ENCODE measurements at regions not wholly inside any gene's neighbourhood (a gene's known extent, or its start where the extent isn't known, plus 50 kb on each side); places are given as distances from the start of the nearest gene placed in this dataset.
A peak's percentile ranks its signal among the peaks of the same experiment; 100 is the strongest.
"Not testable (repeated sequence)": the region's sequence is repeated elsewhere in the genome, so short reads cannot be mapped to it uniquely, and the experiment has no call there.

DNA sequence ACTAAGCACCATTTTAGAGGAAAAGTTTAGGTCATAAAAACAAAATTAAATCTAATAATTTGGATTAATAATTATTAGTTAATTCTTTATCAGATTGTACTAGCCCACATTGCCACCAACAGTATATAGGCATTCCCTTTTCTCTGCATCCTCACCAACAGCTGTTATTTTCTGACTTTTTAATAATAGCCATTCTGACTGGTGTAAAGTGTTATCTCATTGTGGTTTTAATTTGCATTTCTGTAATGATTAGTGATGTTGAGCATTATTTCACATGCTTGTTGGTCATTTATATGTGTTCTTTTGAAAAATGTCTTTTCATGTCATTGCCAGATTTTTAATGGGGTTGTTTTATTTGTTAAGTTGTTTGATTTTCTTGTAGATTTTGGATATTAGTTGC lies 319.1 kb upstream of the SYNCRIP start:
- no peak for DNase-seq

DNA sequence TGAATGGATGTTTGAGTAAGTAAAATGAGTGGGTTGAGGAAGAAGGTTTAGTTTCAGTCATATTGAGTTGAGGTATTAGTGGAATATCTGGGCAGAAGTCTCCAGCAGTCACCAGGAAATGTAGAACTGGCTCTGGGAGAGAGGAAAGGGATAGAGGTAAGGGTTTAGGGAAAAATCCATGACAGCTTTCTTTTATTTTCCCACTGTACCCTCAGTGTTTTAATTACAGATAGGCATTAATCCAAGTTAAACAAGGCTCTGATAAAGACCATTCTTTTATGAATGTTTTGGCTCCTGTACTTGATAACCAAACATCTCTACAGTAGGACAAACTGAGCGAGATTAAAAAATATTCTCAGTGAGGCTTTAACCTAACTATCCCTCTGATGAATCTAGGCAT lies 318.4 kb upstream of the SYNCRIP start:
- DNase-seq: no peak

DNA sequence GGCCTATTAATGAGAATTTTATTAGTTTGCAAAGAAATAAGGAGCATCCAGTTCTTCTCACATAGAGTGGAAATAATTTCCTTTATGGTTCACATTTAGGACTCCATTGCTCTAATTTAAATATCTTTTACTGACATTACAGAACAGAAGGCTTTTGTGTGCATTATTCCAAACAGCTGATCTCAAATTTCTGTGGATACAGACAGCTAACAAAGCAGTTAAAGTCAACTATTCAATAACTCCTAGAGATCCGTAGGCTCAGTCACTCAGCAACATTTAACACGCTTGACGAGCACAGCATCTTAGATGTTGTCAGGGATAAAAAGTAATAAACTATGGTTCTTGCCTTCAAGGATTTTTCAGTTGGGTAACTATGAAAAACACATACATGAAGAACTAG lies 305.8 kb upstream of the SYNCRIP start:
- no peak for DNase-seq

- DNase-seq: no peak
These were observed 302.9 kb upstream of the SYNCRIP start for GRCh38 chr6:85945459-85946185.

GRCh38 chr6:85944776-85945175 lies 302.1 kb upstream of the SYNCRIP start:
- DNase-seq: no peak

DNA sequence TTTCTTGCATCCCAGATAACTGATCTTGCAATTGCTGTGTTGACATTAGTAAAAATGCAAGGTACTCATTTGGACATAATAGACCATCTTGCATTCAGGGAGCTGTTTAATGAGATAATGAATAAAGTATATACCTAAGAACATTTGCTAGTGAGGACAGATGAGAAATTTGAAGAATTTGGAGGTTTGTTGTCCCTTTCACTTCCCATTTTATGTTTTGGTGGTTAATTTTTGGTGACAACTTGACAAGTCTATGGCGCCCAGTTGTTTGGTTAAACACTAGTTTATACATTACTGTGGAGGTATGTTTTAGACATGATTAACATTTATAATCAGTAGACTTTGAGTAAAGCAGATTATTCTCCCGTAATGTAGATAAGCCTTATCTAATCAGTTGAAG lies 300.2 kb upstream of the SYNCRIP start:
- DNase-seq: no peak

DNA sequence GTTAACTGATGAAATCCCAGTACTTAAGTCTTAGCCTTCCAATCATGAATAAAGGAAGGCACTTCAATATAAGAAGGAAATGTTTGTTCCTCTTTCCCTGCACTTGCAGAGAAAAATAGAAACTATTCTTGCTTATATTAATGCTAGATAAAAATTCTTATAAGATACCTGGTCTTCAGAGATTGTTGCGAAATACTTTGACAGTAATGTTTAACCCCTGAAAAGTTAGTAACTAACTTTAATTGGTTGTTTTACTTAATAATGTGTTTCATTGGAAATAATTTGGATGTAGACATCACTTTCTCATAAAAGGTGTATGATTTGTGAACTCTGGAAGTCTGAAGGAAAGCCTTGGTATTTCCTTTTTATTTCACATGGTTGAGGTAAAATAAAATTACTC lies 294.2 kb upstream of the SYNCRIP start:
- DNase-seq: no peak

DNA sequence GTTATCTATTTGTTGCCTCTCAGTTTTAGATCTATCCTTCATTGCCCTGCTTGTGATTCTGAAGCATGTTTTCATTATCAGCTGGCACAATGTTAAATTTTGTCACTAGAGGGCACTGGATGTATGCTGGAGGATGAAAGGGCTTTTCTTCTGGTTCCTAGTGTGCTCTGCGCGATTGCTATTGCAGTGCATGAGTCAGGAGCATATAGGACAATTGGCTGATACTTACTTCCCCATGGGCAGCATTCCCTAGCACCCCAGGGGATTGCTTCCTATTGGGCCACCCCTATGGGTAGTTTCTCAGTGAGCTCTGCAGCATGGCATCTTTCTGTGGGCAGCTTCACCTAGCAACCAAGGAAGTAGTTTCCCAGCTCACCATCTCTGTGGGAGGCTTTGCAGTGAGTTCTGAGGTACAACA lies 280.3 kb upstream of the SYNCRIP start:
- no peak for DNase-seq

- DNase-seq: no peak
These were observed 278.1 kb upstream of the SYNCRIP start for GRCh38 chr6:85920782-85921181.

GRCh38 chr6:85917522-85917921 lies 274.8 kb upstream of the SYNCRIP start:
- DNase-seq: no peak

GRCh38 chr6:85913001-85913400 lies 270.3 kb upstream of the SYNCRIP start:
- DNase-seq: no peak

- no peak for DNase-seq
These were observed 269.9 kb upstream of the SYNCRIP start for GRCh38 chr6:85912582-85912981.

DNA sequence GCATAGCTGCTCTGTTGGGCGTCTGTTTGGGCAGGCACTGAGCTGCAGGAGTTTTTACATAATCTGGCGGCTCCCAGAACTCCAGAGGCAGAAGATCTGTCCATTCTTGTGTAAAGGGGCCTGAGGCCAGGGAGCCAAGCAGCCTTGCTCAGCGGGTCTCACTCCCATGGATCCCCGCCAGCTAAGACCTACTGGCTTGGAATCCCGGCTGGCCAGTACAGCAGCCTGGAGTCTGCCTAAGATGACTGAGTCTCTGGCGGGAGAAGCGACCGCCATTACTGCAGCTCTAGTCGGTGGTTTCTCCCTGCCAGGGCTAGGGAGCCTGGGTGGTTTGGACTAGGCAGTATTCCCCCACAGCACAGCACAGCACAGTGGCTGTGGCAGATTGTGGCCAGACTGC lies 268.4 kb upstream of the SYNCRIP start:
- no peak for DNase-seq

GRCh38 chr6:85908120-85908519 lies 265.4 kb upstream of the SYNCRIP start:
- not testable (repeated sequence) for DNase-seq

GRCh38 chr6:85892346-85892745 lies 249.7 kb upstream of the SYNCRIP start:
- DNase-seq: no peak

GRCh38 chr6:85887461-85887860 lies 244.8 kb upstream of the SYNCRIP start:
- DNase-seq: no peak

DNA sequence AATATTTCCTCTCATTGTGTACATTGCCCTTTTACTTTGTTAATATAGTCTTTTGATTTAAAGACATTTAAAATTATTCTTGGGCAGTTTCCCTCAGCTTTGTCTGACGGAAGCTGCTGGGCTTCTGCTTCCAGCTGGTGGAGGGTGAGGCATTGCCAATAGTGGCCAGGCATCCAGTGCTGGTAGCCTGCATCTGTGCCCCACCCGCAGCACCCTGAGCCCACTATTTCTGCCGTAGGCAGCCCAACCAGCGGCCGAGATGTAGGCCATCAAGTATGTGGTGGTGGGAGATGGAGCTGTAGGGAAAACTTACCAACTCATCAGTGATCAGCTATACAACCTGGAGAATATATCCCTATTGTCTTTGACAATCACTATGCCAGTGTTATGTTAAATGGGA lies 226.0 kb upstream of the SYNCRIP start:
- no peak for DNase-seq

DNA sequence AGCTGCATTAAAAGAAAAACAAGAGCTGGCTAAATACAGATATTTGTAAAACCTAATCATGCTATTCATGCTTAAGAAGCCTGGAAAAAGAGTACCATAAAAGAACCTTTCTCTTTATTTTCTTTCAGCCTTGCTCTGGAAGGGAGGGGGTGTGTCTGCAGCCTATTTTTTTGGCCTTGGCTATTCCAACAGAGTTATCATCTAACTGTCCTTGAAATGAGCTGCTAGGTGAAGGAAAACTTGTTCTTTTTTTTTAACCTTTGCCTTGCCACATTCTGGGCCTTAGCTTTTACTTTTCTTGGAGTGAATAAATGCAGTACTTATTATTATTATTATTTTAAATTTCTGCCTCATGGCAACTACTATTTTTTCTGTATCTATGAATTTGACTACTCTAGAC lies 224.9 kb upstream of the SYNCRIP start:
- DNase-seq: no peak

GRCh38 chr6:85866758-85867401 lies 224.2 kb upstream of the SYNCRIP start:
- no peak for DNase-seq

GRCh38 chr6:85866370-85866730 lies 223.7 kb upstream of the SYNCRIP start:
- DNase-seq: peak; percentile 24

GRCh38 chr6:85865420-85866369 lies 223.0 kb upstream of the SYNCRIP start:
- DNase-seq: peak; percentile 38
